Omental fat pad (tissue), 3 donors: ENCODE measurements at regions not wholly inside any gene's neighbourhood (a gene's known extent, or its start where the extent isn't known, plus 50 kb on each side); places are given as distances from the start of the nearest gene placed in this dataset.

ENCODE experiments used
- ATAC-seq: fragments of 150-250 bp; one replicate; pipeline ENCODE4 v1.9.1; 2016; ENCODE audit warnings: mild to moderate bottlenecking, moderate library complexity; ENCODE audit not compliant: low FRiP score
- DNase-seq: peaks from one replicate; pipeline ENCODE4 v3.0.0-alpha.2; 2019; ENCODE audit warnings: low spot score
- TF ChIP-seq, protein P1 (sequence below), 3 donors: fragments of 450-650 bp; IDR thresholded peaks; one replicate each; pipeline ENCODE4 v1.5.1; 2016 to 2017; ENCODE audit warnings: antibody characterized with exemption in 3 of 3, mild to moderate bottlenecking in 3 of 3, moderate library complexity in 2 of 3

DNA sequence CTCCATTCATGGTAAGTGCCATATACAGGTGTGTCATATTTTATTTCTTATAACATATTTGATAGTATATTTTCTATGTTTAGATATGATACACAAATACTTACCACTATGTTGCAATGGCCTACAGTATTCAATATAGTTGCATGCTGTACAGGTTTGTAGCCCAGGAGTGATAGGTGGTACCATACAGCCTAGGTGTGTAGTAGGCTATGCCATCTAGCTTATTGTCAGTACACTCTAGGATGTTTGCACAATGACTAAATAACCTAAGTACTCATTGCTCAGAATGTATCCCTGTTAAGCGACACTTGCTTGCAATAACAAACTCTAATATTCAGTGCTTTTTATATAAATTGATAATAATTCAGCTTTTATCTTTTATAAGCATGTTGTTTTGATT lies 563.1 kb upstream of the LINC00305 start:
- no peak for DNase-seq
- TF ChIP-seq, protein P1, sequence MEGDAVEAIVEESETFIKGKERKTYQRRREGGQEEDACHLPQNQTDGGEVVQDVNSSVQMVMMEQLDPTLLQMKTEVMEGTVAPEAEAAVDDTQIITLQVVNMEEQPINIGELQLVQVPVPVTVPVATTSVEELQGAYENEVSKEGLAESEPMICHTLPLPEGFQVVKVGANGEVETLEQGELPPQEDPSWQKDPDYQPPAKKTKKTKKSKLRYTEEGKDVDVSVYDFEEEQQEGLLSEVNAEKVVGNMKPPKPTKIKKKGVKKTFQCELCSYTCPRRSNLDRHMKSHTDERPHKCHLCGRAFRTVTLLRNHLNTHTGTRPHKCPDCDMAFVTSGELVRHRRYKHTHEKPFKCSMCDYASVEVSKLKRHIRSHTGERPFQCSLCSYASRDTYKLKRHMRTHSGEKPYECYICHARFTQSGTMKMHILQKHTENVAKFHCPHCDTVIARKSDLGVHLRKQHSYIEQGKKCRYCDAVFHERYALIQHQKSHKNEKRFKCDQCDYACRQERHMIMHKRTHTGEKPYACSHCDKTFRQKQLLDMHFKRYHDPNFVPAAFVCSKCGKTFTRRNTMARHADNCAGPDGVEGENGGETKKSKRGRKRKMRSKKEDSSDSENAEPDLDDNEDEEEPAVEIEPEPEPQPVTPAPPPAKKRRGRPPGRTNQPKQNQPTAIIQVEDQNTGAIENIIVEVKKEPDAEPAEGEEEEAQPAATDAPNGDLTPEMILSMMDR (IDR thresholded peaks at IDR 0.05), result no peak
- no peak for ATAC-seq

DNA sequence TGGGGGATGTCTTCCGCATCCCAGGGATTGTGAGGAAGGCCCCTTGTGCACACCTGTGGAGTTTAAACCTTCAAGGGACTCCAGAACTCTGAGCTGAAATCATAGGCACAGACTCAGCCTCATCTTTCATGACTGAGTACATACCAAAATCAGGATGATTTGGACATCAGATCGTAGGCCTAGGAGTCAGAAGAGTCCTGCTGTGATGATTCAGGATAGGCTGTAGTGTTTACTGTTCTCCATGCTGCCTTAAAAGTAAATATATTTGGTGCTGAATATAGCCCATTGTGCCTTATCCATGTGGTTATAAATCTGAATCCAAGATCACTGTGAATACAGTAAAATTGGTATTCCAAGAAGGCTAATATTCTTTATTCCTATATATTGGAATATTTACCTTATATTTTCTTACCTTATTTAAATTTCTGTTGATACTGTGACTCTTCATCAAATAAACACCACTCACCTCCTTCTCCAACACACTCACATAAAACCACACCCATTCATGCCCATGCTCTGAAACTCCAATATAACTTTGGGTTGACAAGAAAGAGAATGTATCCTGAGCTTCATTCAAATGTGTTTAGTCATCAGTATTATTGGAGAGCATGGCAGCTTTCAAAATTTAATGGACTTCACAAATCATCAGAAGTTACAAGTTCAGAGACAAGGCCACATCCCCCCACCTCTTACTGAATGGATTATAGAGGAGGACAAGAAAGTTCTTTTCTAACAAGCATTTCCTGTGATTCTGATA lies 561.4 kb upstream of the LINC00305 start:
- ATAC-seq (no peak), DNase-seq (no peak)
- TF ChIP-seq, protein P1 (IDR thresholded peaks at IDR 0.05), result no peak

DNA sequence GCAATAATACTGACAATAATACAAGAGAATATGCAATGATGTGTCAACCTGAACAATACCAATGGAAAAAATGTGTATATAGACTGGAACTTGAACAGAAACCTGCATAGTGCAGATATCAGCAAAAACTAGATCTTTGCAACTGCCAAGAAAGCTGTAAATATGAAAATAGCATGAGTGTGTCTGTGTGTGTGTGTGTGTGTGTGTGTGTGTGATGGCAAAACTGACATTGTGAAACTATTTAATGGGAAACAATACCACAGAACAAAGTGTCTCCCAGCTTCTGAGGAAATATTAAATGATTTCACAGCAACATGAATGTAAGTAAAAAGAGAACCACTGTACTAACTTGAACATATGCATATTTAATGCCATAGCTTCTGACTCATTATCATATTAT lies 558.2 kb upstream of the LINC00305 start:
- ATAC-seq (no peak), DNase-seq (no peak)
- TF ChIP-seq, protein P1 (IDR thresholded peaks at IDR 0.05), result no peak

DNA sequence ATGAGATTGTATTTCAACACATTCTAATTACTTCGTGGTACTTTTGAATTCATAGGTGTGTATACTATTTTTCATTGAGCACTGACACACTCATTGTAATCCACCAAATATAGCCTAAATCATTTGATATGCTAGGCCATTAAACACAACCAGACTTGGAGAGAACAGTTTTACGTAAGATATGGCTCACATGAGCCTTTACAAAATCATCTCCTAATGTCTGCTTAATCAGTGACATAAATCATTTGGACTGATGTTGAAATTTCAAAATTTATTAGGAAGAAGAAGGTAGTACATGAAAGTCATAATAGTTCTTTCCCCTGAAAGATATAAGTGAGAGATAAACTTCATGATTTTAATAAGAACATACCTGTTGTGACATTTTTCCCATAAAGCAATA lies 550.2 kb upstream of the LINC00305 start:
- TF ChIP-seq, protein P1 (IDR thresholded peaks at IDR 0.05), result no peak
- ATAC-seq (no peak), DNase-seq (no peak)

DNA sequence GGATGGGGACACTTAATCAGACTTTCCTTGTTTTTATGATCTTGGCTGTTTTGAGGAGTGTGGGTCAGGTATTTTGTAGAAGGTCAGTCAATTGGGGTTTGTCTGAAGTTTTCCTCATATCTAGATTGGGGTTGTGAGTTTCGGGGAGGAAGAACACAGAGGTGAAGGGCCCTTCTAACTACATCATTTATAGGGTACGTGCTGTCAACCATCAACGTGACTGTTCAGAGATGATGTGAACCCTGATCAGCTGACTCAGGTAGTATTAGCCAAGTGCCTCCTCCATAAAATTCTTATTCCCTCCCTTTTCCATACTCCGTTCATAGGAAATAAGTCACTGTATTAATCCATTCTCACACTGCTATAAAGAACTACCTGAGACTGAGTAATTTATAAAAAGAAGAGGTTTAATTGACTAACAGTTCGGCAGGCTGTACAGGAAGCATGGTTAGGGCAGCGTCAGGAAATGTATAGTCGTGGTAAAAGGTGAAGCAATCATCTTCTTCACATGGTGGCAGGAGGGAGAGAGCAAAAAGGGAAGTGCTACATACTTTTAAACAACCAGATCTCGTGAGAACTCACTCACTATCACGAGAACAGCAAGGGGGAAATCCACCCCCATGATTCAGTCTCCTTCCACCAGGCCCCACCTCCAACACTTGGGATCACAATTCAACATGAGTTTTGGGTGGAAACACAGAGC lies 547.1 kb upstream of the LINC00305 start:
- TF ChIP-seq, protein P1 (IDR thresholded peaks at IDR 0.05), result no peak
- no peak for ATAC-seq
- no peak for DNase-seq

DNA sequence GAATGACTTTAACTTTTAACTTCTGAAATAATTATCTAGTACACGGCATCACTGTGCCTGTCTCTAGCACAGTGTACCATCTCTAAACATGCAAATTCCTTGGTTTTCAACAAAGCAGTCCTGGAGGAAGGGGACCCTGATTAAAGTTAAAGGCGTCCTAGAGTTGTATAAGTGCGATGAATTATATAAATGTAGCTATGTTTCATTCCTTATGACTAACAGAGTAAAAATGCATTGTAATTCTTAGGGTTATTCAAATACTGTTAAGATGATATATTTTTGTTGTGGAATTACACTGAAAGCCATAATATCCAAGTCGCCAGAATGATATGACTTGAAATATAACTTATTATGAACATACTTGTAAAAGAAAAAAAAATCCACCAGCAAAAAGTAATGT lies 544.9 kb upstream of the LINC00305 start:
- TF ChIP-seq, protein P1 (IDR thresholded peaks at IDR 0.05), result no peak
- no peak for DNase-seq
- no peak for ATAC-seq

DNA sequence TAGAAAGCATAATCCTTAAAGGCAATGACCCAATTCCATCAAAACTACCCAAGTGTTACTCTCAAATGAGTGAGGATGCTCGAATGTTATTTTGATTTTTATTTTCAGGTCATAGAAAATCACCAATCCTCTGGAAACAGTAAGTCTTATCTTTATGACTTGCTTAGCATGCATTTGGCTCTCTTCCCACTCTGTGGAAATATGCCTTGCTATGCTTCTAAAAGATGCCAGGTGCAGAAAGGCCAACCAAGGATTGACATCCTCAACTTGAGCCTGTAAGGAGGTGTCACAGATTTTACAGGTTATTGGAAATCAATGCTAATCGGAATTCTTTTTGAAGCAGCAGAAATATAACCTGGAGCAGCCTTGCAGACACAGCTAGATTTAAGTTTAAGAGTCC lies 543.9 kb upstream of the LINC00305 start:
- no peak for DNase-seq
- TF ChIP-seq, protein P1 (IDR thresholded peaks at IDR 0.05), result no peak
- ATAC-seq, result no peak
